Posterior cingulate gyrus (tissue), 11 donors: ENCODE measurements at regions not wholly inside any gene's neighbourhood (a gene's known extent, or its start where the extent isn't known, plus 50 kb on each side); places are given as distances from the start of the nearest gene placed in this dataset.

Source experiments
- DNase-seq, 10 donors: peaks; one replicate each; pipeline versions ENCODE4 v3.0.0 to v3.0.0-alpha.2; 2020 to 2021; ENCODE audit warnings: mixed read lengths in 3 of 10
- intact Hi-C: fragments of 100-400 bp; cut with DNase I; formaldehyde crosslinking; loops from one replicate; pipeline ENCODE4 v1.15.1; 2023

DNA sequence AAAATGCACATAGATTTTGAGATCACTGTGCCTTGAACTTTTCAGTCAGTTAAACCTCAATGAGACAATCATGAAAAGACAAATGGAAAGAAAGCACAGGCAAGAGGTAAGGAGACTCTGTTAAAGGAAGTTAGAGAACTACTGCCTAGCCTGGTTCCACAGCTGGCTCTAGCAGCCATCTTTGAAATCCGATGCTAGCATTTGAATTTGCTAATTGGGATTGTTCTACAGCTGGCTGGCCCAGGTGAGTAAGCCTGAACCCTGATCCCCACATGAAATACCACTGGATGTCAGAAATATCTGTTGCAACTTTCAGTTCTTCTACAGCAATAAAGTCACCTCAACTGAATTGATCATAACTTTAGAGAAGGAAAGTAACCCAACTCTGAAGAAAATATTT lies 315.2 kb upstream of the CHAC2 start:
- intact Hi-C loops: no loop called here
- DNase-seq: no peak

DNA sequence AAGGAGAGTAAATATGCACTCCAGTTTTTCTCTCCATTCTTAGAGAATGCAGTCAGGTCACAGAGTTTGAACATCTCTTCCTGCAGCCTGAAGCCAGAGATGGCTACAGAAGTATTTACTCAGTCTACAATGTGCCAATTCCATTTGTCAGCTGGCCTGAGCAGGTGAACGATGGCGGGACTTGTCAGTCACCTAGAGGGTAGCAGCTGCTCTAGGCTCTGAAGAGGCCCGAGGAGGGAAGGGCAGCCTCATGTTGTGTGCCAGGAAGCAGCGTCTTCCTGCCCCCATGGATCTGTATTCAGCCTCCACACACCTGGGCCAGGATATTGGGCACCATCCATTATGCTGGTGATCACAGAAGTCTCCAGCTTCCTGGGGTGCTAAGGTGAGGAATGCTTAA lies 316.7 kb upstream of the CHAC2 start:
- no peak for DNase-seq
- intact Hi-C loops: no loop called here

DNA sequence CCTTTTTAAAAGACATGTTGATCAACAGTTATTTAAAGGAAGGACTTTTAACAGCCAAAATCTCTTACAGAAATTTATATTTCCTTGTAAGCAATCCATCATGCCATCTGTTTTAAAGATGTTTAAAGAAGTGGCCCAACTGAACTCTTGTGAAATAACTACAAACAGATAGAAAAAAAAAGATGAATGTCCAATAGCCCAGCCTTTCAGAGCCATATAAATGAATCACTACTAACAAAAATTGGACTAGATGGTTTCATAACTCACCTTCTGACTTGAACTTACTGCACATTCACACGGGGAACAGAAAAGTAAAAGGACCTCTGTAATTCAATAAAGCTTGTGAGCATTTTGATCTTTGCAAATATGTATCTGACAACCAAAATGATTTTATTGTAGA lies 319.0 kb upstream of the CHAC2 start:
- DNase-seq: no peak
- intact Hi-C loops: no loop called here

DNA sequence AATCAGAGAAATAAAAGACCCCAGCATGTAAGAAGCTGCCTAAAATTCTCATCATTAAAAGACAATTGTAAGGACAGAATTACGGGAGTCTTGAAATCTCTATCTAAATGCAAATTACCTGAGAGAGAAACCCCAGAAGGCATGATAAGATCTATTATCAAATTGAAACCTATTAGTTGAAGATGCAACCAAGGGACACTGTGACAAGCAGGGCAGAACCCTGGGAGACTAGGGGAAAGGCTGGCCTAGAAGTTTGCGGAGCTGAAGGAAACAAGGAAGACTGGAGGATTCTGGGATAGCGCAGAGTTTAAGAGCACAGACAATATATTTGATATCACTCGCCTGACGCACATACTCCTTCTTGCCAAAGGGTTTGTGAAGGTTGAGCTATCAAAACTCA lies 319.5 kb upstream of the CHAC2 start:
- no peak for DNase-seq
- intact Hi-C loops: no loop called here

DNA sequence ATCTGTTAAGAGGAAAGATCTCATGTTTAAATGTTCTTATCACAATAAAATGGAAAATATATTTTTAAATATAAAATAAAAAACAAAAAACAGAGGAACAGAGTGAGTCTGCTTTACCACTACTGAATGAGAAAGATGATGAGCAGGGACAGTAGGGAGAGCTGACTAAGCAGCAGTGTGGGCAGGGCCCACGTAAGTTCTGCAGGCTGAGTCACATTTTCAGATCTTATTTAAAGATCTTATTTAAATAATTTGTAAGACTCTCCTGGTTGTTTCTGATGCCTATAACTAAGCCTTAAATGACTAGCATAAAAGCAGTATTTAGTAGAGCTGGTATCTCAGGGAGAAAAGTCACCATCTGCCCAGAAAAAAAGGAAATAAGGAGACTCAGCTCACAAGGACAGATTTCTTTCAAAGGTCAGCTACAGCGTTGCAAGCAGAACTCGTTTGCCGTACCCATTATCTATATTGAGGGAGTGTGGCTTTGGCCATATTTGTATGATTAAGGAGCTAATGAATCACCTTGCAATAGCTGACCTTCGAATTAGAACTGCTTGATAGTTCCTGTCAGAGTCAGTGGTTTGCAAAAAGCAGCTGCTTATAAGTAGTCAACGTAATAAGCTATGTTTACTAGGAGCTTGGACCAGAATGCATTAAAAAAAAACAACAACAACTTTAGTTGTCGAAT lies 322.1 kb upstream of the CHAC2 start:
- peak in 3 of 10 donors; percentile 5 to 88 (median 78) for DNase-seq
- intact Hi-C loops: no loop called here

DNA sequence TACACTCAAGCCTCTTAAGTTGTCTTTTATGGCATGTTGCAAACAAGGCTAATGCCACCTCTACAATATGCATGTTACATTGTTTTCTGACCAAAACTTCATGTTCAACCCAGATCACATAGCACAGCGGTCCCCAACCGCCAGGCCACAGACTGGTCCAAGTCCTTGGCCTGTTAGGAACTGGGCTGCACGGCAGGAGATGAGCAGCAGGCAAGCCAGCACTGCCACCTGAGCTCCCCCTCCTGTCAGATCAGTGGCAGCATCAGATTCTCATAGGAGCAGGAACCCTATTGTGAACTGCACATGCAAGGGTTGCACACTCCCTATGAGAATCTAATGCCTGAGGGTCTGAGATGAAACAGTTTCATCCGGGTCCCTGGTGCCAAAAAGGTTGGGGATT lies 324.8 kb upstream of the CHAC2 start:
- DNase-seq: no peak
- intact Hi-C loops: no loop called here

DNA sequence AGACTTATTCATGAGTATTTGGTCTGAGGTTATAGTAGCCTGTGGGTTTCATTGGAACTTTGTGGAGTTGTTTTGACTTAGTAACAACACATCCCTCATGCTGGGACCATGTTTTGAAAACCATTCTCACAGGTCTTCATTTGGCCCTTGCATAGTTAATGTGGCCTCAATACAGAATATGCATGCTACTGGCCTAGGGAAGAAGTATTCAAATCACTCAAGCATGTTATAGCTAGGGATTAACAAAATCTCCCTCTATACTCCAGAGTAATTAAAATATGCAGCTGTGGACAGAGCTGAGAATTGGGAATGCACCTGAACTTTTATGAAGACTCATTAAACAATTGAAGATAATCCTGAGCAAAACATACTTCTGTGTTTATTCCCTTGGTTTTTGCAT lies 325.5 kb upstream of the CHAC2 start:
- intact Hi-C loops: no loop called here
- DNase-seq: no peak

DNA sequence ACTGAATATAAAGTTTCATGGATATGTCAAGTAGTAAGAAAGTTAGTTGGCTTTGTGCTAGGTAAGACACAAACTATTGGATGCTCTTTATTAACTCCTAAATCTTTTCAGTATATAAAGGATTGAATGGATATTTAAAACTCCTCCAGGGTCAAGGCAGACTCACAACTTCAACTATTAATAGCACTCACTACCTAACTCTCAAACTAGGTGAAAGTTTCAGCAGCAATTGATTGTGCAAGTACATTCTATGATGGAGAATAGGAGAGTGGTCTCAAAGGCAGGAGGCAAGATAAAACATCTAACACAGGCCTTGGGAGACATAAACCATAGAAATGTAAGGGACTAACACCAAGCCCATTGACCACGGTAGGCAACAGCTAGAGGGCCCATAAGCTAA lies 328.9 kb upstream of the CHAC2 start:
- no peak for DNase-seq
- intact Hi-C loops: no loop called here

DNA sequence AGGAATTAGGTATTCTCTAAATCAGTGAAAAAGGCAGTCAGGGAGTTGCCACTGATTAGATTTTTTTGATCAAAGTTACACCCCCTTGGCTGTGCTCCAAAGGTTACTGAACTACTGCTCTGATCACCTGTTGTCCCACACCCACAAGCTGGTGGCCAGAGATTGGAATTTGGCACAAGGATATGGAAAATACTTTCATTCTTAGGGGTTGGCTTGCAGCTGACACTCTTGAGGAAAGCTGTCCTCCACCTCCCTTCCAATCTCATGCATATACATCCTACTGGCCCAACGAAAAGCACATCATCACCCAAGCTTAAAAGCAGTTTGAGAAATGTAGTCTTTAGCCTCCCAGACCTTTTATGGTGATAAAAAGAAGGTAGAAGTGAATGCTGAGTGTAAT lies 329.5 kb upstream of the CHAC2 start:
- DNase-seq: no peak
- intact Hi-C loops: no loop called here

DNA sequence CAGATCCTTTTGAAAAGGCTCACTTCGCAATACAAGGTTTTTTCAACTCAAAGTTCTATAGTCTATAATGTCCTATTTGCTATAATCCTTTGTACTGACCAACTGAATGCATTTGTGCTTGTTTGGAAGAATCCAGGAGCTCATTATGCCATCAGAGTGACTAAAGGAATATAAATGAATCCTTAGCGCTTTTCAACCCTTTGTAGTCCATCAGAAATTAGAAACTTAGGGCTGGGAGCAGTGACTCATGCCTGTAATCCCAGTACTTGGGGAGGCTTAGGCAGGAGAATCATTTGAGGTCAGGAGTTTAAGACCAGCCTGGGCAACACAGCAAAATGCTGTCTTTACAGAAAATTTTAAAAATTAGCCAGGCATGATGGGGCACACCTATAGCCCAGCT lies 330.2 kb upstream of the CHAC2 start:
- DNase-seq: no peak
- intact Hi-C loops: no loop called here

DNA sequence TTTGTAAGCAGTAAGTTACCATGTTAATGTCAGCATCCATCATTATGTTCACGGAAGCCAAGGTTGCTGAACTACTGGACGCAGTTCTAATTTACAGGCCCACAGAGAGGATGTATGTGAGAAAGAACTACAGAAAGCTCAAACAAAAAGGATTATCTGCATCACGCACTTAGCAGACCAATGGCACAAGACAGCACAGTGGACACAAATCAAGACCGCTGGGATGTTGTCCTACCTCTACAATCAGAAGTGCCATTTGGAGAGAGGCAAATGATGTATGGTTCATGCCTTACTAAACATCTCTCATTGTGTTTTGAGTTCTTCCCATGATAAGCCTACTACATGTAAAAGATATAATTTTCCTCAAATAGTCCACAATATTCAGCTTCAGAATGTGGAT lies 330.7 kb upstream of the CHAC2 start:
- no peak for DNase-seq
- intact Hi-C loops: no loop called here

DNA sequence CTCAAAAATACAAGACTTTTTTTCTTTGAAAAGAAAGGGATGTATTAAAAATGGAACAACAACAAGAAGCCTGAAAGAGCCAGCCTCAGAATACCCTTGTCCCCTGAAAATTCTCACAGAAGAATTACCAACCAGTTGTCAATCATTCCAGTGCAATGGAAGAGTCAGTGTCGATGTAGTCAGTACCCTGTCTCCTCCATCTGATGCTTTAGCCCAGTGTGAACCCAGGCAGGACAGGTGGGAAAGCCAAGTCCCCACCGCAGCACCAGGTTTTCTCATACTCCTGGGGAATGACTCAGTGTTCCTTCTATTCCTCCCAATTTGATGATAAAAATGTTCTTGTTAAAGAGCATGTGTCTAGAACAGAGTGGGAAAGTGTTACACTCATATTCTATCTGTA lies 332.0 kb upstream of the CHAC2 start:
- DNase-seq: no peak
- intact Hi-C loops: no loop called here

DNA sequence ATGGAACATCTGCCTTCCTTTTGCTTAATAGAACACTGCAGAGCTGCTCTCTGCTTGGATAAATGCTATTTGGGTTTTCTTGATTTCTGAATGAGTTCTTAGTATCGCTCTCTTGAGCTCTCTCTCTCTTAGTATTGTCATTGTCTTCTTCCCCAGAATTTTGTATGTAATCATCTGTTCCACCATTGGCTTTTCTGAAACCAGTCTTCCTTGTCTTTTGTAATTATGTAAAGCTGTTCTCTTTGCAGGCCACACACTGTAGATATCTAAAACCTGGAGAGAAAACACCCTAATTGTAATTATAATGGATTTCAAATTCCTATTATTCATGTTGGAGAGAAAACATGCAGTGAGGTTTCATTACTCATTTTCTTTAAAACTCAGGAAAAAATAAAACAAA lies 333.1 kb upstream of the CHAC2 start:
- intact Hi-C loops: no loop called here
- no peak for DNase-seq

DNA sequence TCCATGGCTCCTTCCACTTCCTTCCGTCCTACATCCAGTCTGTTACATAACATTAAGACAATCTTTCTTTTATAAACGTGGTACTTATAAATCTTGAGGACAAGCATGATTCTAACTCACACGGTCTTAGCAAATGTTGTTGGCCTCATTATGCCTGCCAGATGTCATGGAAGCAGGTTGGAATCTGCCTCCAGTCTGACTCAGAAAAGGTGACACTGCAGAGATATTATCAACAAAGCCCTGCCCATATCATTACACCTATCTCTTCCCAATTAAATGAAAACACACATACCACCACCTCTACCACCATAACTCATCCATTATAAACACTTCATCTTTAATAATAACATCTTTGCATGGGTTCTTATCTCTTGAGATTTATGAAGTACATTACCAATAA lies 334.7 kb upstream of the CHAC2 start:
- intact Hi-C loops: no loop called here
- DNase-seq: no peak

DNA sequence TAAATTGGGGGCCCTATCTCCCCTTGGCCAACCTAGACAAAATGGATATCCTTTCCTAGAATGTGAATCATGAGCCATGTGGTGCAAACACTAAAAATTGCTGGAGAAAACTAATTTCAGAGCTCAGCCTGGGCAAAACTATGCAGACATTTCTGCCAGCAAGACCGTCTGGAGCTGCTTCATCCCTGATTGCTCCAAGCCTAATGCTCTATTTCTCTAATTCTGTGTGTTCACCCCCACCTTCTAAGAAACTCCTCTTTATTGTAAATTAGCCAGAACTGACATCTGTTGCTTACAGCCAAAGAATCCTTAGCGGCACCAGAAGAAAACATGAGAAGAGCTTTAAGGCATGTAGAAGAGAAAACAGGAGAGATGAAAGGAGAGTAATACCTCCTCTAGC lies 337.7 kb upstream of the CHAC2 start:
- intact Hi-C loops: loop anchor here (10.0 kb wide), 1 partner anchor 305 kb away; no protein-coding TSS in a partner anchor
- no peak for DNase-seq

DNA sequence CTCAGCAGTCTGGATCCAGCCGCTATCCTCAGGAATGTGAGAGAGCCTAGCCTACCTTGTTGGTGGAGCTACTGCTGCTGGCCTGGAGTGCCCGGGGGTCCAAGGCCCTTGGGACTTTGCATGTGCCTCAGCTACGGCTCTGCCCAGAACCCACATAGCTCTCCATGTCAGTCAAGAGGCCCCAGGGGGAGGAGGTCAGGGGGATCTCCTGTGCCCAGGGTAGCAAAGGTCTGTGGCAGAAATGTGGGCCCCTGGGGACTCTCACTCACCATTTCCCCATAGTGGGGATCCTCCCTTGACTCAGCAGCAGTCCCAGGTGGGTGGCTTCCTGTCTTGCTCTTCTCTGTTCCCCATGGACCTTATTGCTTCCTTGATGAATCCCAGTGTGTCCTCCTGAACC lies 342.7 kb upstream of the CHAC2 start:
- DNase-seq: peak in 1 of 10 donors; percentile 57
- intact Hi-C loops: loop anchor here (10.0 kb wide), 1 partner anchor 310 kb away; no protein-coding TSS in a partner anchor

DNA sequence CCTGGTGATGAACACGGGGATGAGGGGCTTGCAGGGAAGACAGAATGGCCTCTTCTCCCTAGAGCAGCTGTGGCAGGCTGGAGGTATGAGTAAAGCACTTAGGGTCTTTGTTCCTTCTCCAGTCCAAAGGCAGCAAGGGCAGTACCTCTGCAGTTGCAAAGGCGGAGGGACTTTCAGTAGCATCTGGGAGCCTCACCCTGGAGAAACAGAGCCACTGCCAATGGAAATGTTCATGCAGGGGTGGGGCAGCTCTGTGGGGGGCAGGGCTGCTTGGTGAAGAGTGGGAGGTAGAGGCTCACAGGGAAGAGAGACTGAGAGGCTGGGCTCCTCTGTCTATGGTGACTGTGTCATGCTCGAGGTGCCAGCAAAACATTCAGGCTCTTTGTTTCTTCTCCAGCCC lies 344.1 kb upstream of the CHAC2 start:
- peak in 1 of 10 donors; percentile 31 for DNase-seq
- intact Hi-C loops: loop anchor here (10.0 kb wide), 1 partner anchor 311 kb away; no protein-coding TSS in a partner anchor

DNA sequence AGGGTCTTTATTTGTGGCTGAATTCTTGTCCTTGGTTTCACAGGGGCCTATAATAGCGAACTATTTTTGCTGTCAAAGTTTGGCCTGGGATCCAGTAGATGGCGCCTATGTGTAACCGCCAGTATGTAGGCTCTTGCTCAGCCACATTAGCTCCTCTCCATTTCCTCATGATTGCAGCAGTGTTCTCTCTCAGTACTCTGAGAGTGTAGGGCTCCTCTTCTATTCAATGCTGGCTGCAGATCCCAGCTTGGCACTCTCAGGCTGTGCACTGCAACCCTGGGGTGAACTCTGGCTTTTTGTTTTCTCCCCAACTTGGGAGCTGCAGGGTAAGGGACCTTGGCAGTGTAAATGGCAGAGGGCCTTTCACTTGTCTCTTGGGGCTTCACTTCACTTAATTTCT lies 344.6 kb upstream of the CHAC2 start:
- peak in 3 of 10 donors; percentile 26 to 65 (median 26) for DNase-seq

DNA sequence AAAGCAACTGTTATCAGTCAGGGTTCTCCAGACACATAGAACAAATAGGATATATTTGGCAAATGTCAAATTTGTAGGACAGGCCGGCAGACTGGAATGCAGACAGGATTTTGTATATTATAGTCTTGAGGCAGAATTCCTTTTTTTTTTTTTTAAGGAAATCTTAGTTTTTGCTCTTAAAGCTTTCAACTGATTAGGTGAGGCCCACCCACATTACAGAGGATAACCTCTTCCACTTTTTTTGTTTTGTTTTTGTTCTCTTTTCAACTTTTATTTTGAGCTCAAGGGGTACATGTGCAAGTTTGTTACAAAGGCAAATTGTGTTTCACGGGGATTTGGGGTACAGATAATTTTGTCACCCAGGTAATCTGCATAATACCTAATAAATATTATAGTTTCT lies 350.2 kb upstream of the CHAC2 start:
- intact Hi-C loops: no loop called here
- DNase-seq: no peak

More for the DNA sequence above, 344.6 kb upstream of the CHAC2 start:
- intact Hi-C loops: loop anchor here (10.0 kb wide), 1 partner anchor 312 kb away; no protein-coding TSS in a partner anchor

DNA sequence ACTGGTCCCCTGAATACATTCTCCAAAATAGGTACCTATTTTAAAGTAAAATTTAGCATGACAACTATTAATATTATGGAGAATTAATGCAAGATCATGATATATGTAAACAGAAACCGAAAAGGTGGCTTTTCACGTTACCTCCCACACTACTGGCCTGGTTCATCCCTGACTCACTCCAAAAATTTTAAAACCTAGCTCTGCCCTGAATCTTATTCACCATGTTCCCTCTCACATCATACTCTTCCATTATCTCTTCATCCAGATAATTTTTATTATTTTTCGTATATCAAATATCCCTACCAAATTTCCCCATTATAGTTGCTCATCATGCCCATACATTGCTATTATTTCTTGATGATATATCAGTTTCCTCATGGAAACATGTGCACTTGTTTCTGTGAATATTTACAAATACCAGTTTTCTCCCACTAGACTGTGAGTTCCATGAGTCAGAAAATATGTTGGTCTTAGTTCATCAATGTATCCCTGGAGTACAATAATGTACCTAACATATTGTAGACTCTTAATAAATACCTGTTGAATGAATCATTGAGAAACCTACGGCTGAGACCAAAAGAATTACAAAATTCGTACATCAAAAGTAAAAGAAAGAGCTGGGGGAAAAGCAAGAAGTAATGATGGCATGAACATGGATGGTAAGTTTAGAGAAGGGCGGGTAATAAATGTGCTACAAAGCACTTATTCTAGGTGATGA lies 360.1 kb upstream of the CHAC2 start:
- no peak for DNase-seq
- intact Hi-C loops: no loop called here

DNA sequence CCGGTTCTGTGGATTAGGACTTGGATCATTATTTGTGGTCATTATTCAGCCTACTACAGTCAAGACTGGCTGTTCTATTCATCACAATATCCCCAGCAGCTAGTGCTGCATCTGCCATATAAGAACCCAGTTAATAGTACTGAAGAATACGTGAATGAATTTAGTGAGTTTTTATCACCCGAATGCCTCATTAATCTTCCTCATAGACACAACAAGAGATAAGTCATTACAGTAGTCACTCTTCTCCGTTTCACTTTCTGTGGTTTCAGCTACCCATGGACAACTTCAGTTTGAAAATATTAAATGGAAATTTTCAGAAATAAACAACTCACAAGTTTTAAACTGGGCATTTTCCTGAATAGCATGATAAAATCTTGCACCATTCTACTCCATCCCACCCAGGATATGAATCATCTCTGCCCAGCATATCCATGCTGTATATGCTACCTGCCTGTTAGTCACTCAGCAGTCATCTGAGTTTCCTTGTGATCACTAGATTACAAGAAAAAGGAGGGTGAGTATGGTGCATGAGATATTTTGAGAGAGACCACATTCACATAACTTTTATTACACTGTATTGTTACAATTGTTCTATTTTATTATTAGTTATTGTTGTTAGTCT lies 363.7 kb upstream of the CHAC2 start:
- DNase-seq: no peak
- intact Hi-C loops: no loop called here

DNA sequence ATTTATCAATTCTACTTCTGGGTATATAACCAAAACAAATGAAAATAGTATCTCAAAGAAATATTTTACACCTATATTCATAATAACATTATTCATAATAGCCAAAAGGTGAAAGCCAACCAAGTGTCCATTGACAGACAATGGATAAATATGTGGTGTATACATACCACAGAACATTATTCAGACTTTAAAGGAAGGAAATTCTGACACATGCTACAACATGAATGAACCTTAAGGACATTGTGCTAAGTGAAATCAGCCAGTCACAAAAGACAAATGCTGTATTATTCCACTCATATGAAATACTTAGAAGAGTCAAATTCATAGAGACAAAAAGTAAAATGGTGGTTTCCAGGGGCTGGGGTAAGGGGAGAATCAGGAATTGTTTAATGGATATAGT lies 370.5 kb upstream of the CHAC2 start:
- intact Hi-C loops: no loop called here
- no peak for DNase-seq
